Anterior cingulate cortex (tissue), 58 donors: ENCODE measurements at regions not wholly inside any gene's neighbourhood (a gene's known extent, or its start where the extent isn't known, plus 50 kb on each side); places are given as distances from the start of the nearest gene placed in this dataset.

Experiments used
- DNase-seq, 58 donors: peaks; one replicate each; lab custom pipeline; 2025; lab: John Stamatoyannopoulos, UW

GRCh38 chr11:92685049-92685448 lies 284.4 kb upstream of the MTNR1B start:
- no peak for DNase-seq

- DNase-seq, result no peak
Observed at GRCh38 chr11:92687724-92688123, 281.7 kb upstream of the MTNR1B start.

GRCh38 chr11:92688416-92688815 lies 281.0 kb upstream of the MTNR1B start:
- no peak for DNase-seq

- DNase-seq, result no peak
Observed at GRCh38 chr11:92692826-92693546, 276.5 kb upstream of the MTNR1B start.

GRCh38 chr11:92696076-92696475 lies 273.4 kb upstream of the MTNR1B start:
- no peak for DNase-seq

GRCh38 chr11:92697461-92698312 lies 271.8 kb upstream of the MTNR1B start:
- DNase-seq, result peak in 1 of 58 donors; percentile 2

- no peak for DNase-seq
Observed at GRCh38 chr11:92698742-92699141, 270.7 kb upstream of the MTNR1B start.

GRCh38 chr11:92702037-92702804 lies 267.2 kb upstream of the MTNR1B start:
- DNase-seq, result no peak

GRCh38 chr11:92702805-92703448 lies 266.5 kb upstream of the MTNR1B start:
- DNase-seq, result no peak

GRCh38 chr11:92703449-92703830 lies 266.0 kb upstream of the MTNR1B start:
- DNase-seq, result no peak

- DNase-seq, result no peak
Observed at GRCh38 chr11:92707173-92707619, 262.3 kb upstream of the MTNR1B start.

GRCh38 chr11:92707665-92708064 lies 261.8 kb upstream of the MTNR1B start:
- no peak for DNase-seq

GRCh38 chr11:92709329-92709728 lies 260.1 kb upstream of the MTNR1B start:
- no peak for DNase-seq

- DNase-seq, result no peak
Observed at GRCh38 chr11:92711926-92712325, 257.5 kb upstream of the MTNR1B start.

- no peak for DNase-seq
Observed at GRCh38 chr11:92714111-92714510, 255.3 kb upstream of the MTNR1B start.

- no peak for DNase-seq
Observed at GRCh38 chr11:92717240-92717639, 252.2 kb upstream of the MTNR1B start.

GRCh38 chr11:92720385-92720784 lies 249.1 kb upstream of the MTNR1B start:
- no peak for DNase-seq

- no peak for DNase-seq
Observed at GRCh38 chr11:92725352-92725751, 244.1 kb upstream of the MTNR1B start.

- DNase-seq, result no peak
Observed at GRCh38 chr11:92727123-92727522, 242.3 kb upstream of the MTNR1B start.

GRCh38 chr11:92727769-92728168 lies 241.7 kb upstream of the MTNR1B start:
- no peak for DNase-seq

- DNase-seq, result no peak
Observed at GRCh38 chr11:92728628-92729027, 240.8 kb upstream of the MTNR1B start.
